HFF-Myc (cell line): ENCODE measurements at regions not wholly inside any gene's neighbourhood (a gene's known extent, or its start where the extent isn't known, plus 50 kb on each side); places are given as distances from the start of the nearest gene placed in this dataset.

Experiments
- DNase-seq: peaks from one replicate; pipeline ENCODE4 v3.0.0-alpha.2; 2011; ENCODE audit warnings: low read depth; ENCODE audit errors: extremely low read depth
- H3K4me3 ChIP-seq: replicated peaks from 2 replicates; pipeline ENCODE4 v1.5.1; 2011; ENCODE audit warnings: low read depth, mild to moderate bottlenecking, control low read depth, low read length
- TF ChIP-seq, protein P1 (sequence below): IDR thresholded peaks from 2 replicates; pipeline ENCODE4 v1.5.1; 2012; ENCODE audit warnings: mild to moderate bottlenecking, low read depth, low read length, control low read depth; ENCODE audit errors: missing control alignments

DNA sequence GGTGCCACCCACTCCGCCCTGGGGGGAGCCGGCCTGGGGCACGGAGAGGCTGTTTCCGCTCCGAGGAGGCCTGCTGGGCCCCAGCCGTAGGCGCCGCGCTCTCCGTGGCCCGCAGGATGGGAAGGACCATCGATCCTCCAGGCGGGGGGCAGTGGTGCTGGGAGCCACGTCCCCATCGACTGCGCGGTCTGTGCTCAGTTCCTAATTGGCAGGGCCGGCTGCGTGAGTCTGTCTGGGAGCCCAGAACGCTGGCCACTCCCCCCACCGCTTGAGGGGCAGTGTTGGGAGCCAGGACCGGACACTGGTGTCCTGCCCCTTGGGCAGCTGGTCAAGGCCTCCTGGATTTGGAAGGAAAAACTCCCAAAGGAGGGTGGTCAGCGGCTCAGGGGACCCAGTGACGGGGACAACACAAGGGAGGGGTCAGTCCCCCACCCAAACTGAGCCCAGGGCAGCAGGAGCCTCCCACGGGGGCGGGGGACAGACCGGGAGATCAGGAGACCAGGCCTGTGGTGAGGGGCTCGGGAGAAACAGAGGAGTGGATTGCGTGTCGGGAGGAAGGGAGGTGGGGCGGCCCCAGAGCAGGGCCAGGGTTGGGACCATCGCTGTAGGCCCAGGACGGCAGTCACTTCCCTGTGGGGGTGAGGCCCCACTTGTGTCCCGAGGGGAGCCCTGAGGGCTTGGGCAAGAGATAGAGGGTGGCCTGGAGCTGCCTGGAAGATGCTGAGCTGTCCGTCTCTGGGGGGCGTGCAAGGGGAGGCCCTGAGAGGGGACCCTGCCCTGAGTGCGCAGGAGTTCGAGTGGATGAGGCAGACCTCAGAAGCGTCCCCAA is 89.0 kb downstream of the UNCX start:
- H3K4me3 ChIP-seq: no peak overlapping the region
- TF ChIP-seq, protein P1, sequence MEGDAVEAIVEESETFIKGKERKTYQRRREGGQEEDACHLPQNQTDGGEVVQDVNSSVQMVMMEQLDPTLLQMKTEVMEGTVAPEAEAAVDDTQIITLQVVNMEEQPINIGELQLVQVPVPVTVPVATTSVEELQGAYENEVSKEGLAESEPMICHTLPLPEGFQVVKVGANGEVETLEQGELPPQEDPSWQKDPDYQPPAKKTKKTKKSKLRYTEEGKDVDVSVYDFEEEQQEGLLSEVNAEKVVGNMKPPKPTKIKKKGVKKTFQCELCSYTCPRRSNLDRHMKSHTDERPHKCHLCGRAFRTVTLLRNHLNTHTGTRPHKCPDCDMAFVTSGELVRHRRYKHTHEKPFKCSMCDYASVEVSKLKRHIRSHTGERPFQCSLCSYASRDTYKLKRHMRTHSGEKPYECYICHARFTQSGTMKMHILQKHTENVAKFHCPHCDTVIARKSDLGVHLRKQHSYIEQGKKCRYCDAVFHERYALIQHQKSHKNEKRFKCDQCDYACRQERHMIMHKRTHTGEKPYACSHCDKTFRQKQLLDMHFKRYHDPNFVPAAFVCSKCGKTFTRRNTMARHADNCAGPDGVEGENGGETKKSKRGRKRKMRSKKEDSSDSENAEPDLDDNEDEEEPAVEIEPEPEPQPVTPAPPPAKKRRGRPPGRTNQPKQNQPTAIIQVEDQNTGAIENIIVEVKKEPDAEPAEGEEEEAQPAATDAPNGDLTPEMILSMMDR: no peak
- no peak for DNase-seq

DNA sequence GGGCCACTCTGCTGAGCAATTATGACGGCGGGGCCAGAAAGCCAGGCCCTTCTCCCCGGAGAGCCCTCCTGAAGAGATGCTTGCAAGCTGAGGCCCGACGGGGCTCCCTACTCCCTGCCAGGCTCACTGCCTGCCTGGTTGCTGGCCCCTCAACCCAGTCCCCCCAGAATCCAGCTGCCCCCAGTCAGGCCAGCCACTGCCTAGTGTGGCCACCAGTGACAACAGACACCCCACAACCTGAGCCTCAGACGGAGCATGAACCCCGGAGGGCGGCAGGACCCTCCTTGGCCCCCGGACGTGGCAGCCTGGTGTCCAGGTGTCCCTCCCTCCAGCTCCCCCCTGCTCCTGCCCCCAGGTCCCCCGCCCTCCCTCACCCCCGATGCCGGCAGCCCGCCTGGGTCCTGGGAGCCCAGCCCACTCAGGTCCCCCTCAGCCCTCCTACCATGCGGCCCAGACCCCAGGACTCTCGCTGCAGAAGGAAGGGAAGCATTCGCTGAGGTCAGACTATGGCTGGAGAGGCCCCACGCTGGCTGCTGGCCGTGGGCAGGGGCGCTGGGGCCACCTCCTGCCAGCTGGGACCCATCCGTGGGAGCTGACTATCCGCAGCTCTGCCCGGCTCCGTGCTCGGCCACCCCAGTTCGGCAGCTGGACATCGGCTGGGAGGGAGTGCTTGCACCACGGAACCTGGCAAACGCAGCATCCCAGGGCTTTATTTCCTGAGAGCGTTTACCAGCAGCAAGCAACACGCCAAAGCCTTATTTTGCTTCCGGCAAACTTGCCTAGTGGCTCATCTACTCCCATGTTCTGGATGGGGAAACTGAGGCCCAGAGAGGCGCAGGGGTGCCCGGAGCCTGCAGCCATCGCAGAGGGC is 89.8 kb downstream of the UNCX start:
- DNase-seq: no peak
- H3K4me3 ChIP-seq: no peak overlapping the region
- TF ChIP-seq, protein P1: no peak

DNA sequence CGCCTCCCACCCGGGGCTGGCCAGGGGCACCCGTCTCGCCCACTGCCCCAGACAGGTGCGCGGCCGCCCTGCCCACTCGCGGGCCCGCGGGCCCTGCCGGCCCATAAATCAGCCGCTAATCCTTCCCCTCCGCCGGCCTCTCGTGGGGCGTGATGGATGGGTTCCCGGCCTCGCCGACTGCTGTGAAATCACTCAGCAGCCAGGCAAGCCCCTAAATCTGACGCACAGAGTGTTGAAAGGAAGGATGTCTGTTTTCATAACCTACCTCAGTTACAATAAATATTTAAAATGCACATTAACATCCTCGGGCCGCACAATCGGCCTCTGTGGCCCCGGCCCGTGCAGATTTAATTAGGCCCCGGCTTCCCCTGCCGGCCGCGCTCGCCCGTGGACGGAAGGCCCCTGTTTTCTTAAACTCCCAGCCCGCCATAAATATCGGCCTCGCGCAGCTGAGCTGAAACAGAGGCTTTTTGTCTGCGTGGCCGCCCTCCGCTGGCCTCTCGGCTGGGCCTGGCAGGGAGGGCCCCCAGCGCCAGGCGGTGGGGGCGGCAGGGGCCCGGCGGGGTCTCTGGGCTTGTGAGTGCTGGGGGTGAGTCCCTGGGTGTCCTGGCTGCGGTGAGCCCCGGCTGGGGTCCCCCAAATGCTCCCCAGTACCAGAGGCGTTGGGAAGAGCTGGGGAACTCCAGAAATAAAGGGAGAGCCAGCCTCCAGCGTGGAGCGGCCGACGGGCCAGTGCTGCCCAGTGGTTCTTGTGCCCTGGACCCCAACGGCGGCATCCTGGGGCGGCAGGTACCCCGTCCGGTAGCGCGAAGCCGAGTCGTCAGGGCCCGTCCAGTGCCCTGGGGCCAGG is 90.7 kb downstream of the UNCX start:
- no peak for DNase-seq
- TF ChIP-seq, protein P1: no peak
- H3K4me3 ChIP-seq: no peak overlapping the region

DNA sequence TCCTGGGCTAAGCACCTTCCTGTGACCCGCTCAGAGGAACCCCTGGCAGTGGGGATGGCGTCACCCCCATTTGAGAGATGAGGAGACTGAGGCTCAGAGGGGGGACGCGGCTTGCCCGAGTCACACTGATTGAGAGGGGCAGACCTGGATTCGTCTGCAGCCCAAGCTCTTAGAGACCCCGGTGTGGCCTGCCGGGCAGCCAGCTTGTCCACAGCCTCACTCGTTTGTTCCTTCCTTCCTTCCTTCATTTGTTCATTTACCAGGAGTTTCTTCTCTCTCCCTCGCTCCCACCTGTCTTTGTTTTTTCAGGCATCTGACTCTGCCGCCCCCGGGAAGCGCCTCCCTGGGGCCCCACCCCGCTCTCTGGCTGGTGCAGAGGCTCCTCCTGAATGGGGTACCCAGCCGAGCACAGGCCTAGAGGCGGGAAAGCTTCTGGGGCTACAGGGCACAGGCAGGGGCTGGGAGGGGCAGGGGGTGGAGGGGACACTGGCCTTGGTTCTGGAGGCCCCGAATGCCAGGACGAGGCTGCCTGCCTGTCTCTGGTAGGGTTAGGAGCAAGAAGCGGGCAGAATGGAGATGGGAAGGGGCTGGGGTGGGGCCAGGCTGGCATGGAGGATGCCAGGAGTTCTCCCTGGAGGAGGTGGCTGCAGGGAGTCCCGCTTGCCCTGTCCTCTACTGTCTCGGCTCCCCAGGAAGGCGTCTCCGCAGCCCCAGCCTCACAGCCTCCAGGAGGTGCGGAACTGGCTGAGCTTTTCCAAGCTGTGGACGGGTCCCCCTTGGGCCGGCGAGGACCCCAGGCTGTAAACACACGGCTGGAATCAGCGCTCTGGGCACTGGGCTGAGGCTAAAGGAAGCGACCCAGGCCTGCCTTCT is 91.6 kb downstream of the UNCX start:
- DNase-seq: no peak
- TF ChIP-seq, protein P1: no peak
- H3K4me3 ChIP-seq: no peak overlapping the region

DNA sequence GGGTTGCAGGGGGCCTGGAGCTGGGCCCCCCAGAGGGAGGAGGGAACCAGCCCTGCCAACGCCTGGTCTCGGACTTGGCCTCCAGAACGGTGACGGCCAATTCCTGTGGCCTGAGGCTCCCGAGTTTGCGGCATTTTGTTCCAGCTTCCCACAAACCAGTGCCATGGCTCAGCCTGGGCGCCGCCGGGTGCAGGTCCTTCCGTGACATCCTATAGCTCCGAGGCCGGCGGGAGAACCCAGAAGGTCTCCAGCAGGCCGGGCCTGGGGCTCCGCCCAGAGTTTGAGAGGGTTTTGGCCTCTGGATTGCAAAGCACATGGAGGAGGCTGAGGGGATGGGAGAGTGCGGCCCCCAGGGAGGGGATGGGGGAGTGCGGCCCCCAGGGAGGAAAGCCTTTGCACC is 92.6 kb downstream of the UNCX start:
- DNase-seq: no peak
- no peak overlapping the region for H3K4me3 ChIP-seq
- TF ChIP-seq, protein P1: no peak
